Keratinocyte (primary cell): ENCODE measurements at regions not wholly inside any gene's neighbourhood (a gene's known extent, or its start where the extent isn't known, plus 50 kb on each side); places are given as distances from the start of the nearest gene placed in this dataset.
"Not testable (repeated sequence)": the region's sequence is repeated elsewhere in the genome, so short reads cannot be mapped to it uniquely, and the experiment has no call there.

Experiments used
- DNase-seq: peaks from one replicate; pipeline ENCODE4 v3.0.0-alpha.2; 2011; ENCODE audit warnings: low read depth, missing footprints, low spot score
- FAIRE-seq: peaks from 2 replicates; lab custom pipeline; 2011; peaks lifted over from hg19 to GRCh38; lab: Jason Lieb, UNC
- H2AFZ ChIP-seq: 2 replicates; pipeline ENCODE4 v1.6.0; 2012; ENCODE audit warnings: low read length, control low read depth, inconsistent platforms; ENCODE audit not compliant: control insufficient read depth
- H3K27ac ChIP-seq: 2 replicates; pipeline ENCODE4 v1.5.1; 2011; ENCODE audit warnings: low read length; ENCODE audit not compliant: control insufficient read depth, insufficient read depth
- H3K27me3 ChIP-seq: 3 replicates; pipeline ENCODE4 v1.6.0; 2011; ENCODE audit warnings: low read length; ENCODE audit not compliant: control insufficient read depth, insufficient read depth; ENCODE audit errors: extremely low read depth
- H3K36me3 ChIP-seq, 2 experiments: 2 replicates in 1 of 2; 3 replicates in 1 of 2; pipeline ENCODE4 v1.5.1; 2011; ENCODE audit warnings: low read length in 2 of 2, mild to moderate bottlenecking in 1 of 2; ENCODE audit not compliant: control insufficient read depth in 2 of 2, insufficient read depth in 2 of 2; ENCODE audit errors: extremely low read depth in 1 of 2
- H3K4me1 ChIP-seq: 3 replicates; pipeline ENCODE4 v1.5.1; 2011; ENCODE audit warnings: low read length; ENCODE audit not compliant: control insufficient read depth, insufficient read depth; ENCODE audit errors: extremely low read depth
- H3K4me2 ChIP-seq: 3 replicates; pipeline ENCODE4 v1.6.0; 2011; ENCODE audit warnings: low read depth, low read length; ENCODE audit not compliant: control insufficient read depth, insufficient read depth; ENCODE audit errors: extremely low read depth
- H3K4me3 ChIP-seq, 3 experiments: fragments of 200-600 bp in 1 of 3; sonication (generic) in 1 of 3; 2 replicates in 2 of 3; 3 replicates in 1 of 3; pipeline ENCODE4 v1.5.1; 2011 to 2016; ENCODE audit warnings: low read length in 3 of 3, mild to moderate bottlenecking in 3 of 3, control low read depth in 2 of 3, inconsistent platforms in 1 of 3, low read depth in 1 of 3, mixed read lengths in 1 of 3, mixed run types in 1 of 3, moderate library complexity in 1 of 3; ENCODE audit not compliant: control insufficient read depth in 2 of 3, insufficient read depth in 2 of 3; ENCODE audit errors: extremely low read depth in 1 of 3
- H3K79me2 ChIP-seq: 2 replicates; pipeline ENCODE4 v1.6.0; 2012; ENCODE audit warnings: low read length; ENCODE audit not compliant: control insufficient read depth, insufficient read depth
- H3K9ac ChIP-seq: 3 replicates; pipeline ENCODE4 v1.6.0; 2011; ENCODE audit warnings: low read length; ENCODE audit not compliant: control insufficient read depth, insufficient read depth; ENCODE audit errors: extremely low read depth
- H3K9me1 ChIP-seq: 3 replicates; pipeline ENCODE4 v1.6.0; 2011; ENCODE audit warnings: low read length; ENCODE audit not compliant: control insufficient read depth, insufficient read depth; ENCODE audit errors: extremely low read depth
- H3K9me3 ChIP-seq: 2 replicates; pipeline ENCODE4 v1.5.1; 2012; ENCODE audit warnings: low read depth, low read length; ENCODE audit not compliant: control insufficient read depth
- H4K20me1 ChIP-seq: 3 replicates; pipeline ENCODE4 v1.6.0; 2011; ENCODE audit warnings: low read length; ENCODE audit not compliant: control insufficient read depth, insufficient read depth; ENCODE audit errors: extremely low read depth
- EZH2 ChIP-seq: IDR thresholded peaks from one replicate; pipeline ENCODE4 v1.6.1; 2012; ENCODE audit warnings: inconsistent platforms, mild to moderate bottlenecking, low read length, moderate library complexity
- dilution Hi-C: fragments of 300-500 bp; cut with MboI; formaldehyde crosslinking; loops from one replicate; pipeline ENCODE4 v1.7.0; 2020; ENCODE audit warnings: low sequenced_read_pairs; ENCODE audit not compliant: extremely low pct_ligation_motif_present
- TF ChIP-seq, protein P1 (sequence below), 3 experiments: IDR thresholded peaks in 1 of 3; conservative IDR thresholded peaks in 1 of 3; optimal IDR thresholded peaks in 1 of 3; 2 replicates in 2 of 3; 3 replicates in 1 of 3; pipeline versions ENCODE3 to v1.5.1; 2011; ENCODE audit warnings: low read length in 3 of 3, mild to moderate bottlenecking in 3 of 3, moderate library complexity in 2 of 3, control low read depth in 1 of 3, inconsistent platforms in 1 of 3; ENCODE audit not compliant: insufficient read depth in 2 of 3; ENCODE audit errors: extremely low read depth in 1 of 3

DNA sequence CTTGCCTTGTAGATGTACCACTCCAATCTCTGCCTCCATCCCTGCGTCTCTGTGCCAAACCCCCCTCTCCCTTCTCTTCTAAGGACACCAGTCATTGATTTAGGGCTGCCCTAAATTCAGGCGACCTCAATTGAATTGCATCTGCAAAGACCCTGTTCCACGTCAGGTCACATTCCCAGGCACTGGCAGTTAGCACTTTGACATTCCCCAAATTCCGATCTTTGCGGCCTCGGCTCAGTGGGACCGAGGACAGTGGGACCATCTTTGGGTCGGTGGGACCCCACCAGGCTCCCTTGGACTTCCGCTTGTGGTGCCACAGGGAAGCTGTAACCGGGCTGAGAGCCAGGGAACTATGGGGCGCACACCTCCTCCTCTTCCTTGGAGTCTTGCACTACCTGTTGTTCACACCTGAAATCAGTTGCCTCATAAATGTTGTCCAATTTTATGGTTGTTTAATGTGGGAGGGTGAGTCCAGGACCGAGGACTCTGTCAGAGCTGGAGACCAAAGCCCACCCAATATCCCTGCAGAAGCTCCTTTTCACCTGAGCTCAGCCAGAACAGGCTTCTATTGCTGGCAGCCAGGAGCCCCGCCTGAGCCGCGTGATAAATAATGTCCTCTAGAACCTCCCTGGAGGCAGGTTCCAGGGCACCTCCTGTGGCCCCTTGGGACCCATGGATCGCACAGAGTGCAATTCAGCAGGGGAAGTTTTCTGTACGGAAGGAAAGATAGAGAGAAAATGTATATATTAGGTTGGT, 271.6 kb downstream of the EIPR1 start:
- no peaks in the 10 kb centered on the region for H3K4me1 ChIP-seq
- no peak for DNase-seq
- H3K27ac ChIP-seq, result no peak overlapping the region
- H4K20me1 ChIP-seq, result no peaks in the 10 kb centered on the region
- H3K9me1 ChIP-seq, result no peaks in the 10 kb centered on the region
- peaks cover 12% of the 10 kb centered on the region for H3K9me3 ChIP-seq
- TF ChIP-seq, protein P1, sequence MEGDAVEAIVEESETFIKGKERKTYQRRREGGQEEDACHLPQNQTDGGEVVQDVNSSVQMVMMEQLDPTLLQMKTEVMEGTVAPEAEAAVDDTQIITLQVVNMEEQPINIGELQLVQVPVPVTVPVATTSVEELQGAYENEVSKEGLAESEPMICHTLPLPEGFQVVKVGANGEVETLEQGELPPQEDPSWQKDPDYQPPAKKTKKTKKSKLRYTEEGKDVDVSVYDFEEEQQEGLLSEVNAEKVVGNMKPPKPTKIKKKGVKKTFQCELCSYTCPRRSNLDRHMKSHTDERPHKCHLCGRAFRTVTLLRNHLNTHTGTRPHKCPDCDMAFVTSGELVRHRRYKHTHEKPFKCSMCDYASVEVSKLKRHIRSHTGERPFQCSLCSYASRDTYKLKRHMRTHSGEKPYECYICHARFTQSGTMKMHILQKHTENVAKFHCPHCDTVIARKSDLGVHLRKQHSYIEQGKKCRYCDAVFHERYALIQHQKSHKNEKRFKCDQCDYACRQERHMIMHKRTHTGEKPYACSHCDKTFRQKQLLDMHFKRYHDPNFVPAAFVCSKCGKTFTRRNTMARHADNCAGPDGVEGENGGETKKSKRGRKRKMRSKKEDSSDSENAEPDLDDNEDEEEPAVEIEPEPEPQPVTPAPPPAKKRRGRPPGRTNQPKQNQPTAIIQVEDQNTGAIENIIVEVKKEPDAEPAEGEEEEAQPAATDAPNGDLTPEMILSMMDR (optimal IDR thresholded peaks at IDR 0.05 in 1 of 3, IDR thresholded peaks at IDR 0.05 in 1 of 3, conservative IDR thresholded peaks at IDR 0.05 in 1 of 3; ENCODE audit: extremely low read depth in 1 of 3, insufficient read depth in 2 of 3, low read length in 3 of 3), result no peak
- no peak for TF ChIP-seq EZH2
- H3K4me3 ChIP-seq, result no peak overlapping the region
- dilution Hi-C loops, result no loop called here
- no peak overlapping the region for H2AFZ ChIP-seq
- H3K27me3 ChIP-seq, result no peaks in the 10 kb centered on the region
- no peaks in the 10 kb centered on the region for H3K79me2 ChIP-seq
- H3K36me3 ChIP-seq, result no peaks in the 10 kb centered on the region
- no peak overlapping the region for H3K4me2 ChIP-seq
- FAIRE-seq, result no peak
- no peak overlapping the region for H3K9ac ChIP-seq

DNA sequence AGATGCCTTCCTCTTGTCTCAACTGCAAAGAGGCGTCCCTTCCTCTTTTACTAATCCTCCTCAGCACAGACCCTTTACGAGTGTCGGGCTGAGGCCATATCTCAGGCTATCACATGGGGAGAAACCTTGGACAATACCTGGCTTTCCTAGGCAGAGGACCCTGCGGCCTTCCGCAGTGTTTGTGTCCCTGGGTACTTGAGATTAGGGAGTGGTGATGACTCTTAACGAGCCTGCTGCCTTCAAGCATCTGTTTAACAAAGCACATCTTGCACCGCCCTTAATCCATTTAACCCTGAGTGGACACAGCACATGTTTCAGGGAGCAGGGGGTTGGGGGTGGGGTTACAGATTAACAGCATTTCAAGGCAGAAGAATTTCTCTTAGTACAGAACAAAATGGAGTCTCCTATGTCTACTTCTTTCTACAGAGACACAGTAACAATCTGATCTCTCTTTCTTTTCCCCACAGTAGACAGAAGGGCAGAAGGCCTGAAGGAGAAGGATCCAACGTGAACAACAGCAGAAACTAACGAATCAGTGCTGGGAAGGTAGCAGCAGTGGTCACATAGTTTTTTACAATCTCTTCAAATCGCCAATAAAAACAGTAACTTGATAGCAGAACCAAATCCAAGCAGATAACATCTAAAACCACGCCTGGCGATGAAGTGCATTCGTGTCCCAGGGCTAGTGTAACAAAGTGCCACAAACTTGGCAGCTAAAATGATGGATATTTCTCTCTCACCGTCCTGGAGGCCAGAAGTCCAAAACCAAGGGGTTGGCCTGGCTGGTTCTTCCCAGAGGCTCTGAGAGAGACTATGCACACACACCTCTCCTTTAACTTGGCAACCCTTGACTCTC, 272.4 kb downstream of the EIPR1 start:
- H3K9ac ChIP-seq, H3K4me1 ChIP-seq, FAIRE-seq, H3K9me1 ChIP-seq, dilution Hi-C loops, H3K4me2 ChIP-seq, DNase-seq, H4K20me1 ChIP-seq, H3K27me3 ChIP-seq, H3K9me3 ChIP-seq, H3K4me3 ChIP-seq, H2AFZ ChIP-seq, H3K27ac ChIP-seq, H3K36me3 ChIP-seq, H3K79me2 ChIP-seq: not testable (repeated sequence)
